OCI-LY7 (cell line): ENCODE measurements at regions not wholly inside any gene's neighbourhood (a gene's known extent, or its start where the extent isn't known, plus 50 kb on each side); places are given as distances from the start of the nearest gene placed in this dataset.

Experiments used
- BruUV-seq: library from RNA; stranded (reverse); fragments of 400-500 nt; replicated peaks from 2 replicates; lab custom pipeline; 2021; lab: Mats Ljungman, UMichigan
- CTCF ChIA-PET: fragments of 300-600 bp; sonication (Branson Sonifier 250); formaldehyde crosslinking; loops from one replicate; lab custom pipeline; 2022; ENCODE audit warnings: antibody characterized with exemption; ENCODE audit not compliant: unreplicated experiment; lab: Charles Lee
- POLR2A ChIA-PET: fragments of 300-600 bp; sonication (Branson Sonifier 250); formaldehyde crosslinking; loops from one replicate; lab custom pipeline; 2022; ENCODE audit warnings: antibody characterized with exemption; lab: Charles Lee
- DNase-seq: peaks from one replicate; pipeline ENCODE4 v3.0.0-alpha.2; 2015; ENCODE audit warnings: low spot score
- H2AFZ ChIP-seq: fragments of 200-600 bp; sonication (generic), shearing (Covaris generic); 2 replicates; pipeline ENCODE4 v1.6.1; 2014; ENCODE audit warnings: mild to moderate bottlenecking, antibody characterized with exemption, low read length, moderate library complexity
- H3K27ac ChIP-seq: fragments of 200-600 bp; sonication (generic); 2 replicates; pipeline ENCODE4 v1.5.1; 2014; ENCODE audit warnings: mixed run types, low read depth, mild to moderate bottlenecking, moderate library complexity, low read length, inconsistent platforms; ENCODE audit not compliant: poor library complexity, severe bottlenecking
- H3K36me3 ChIP-seq: fragments of 200-600 bp; sonication (generic); 2 replicates; pipeline ENCODE4 v1.6.1; 2014; ENCODE audit warnings: mild to moderate bottlenecking, antibody characterized with exemption, low read length, moderate library complexity, mixed read lengths; ENCODE audit not compliant: insufficient read depth
- H3K4me1 ChIP-seq: fragments of 200-600 bp; sonication (generic); 2 replicates; pipeline ENCODE4 v1.5.1; 2014; ENCODE audit warnings: mild to moderate bottlenecking, low read length; ENCODE audit not compliant: insufficient read depth, poor library complexity, severe bottlenecking
- H3K4me2 ChIP-seq: fragments of 200-600 bp; sonication (generic); 2 replicates; pipeline ENCODE4 v1.6.1; 2014; ENCODE audit warnings: mild to moderate bottlenecking, low read length
- H3K4me3 ChIP-seq: fragments of 200-600 bp; sonication (generic); 2 replicates; pipeline ENCODE4 v1.5.1; 2014; ENCODE audit warnings: mild to moderate bottlenecking, low read depth, low read length; ENCODE audit not compliant: poor library complexity, severe bottlenecking
- H3K79me2 ChIP-seq: fragments of 200-600 bp; sonication (generic); 2 replicates; pipeline ENCODE4 v1.6.1; 2016; ENCODE audit warnings: low read depth, mild to moderate bottlenecking, low read length, moderate library complexity, mixed read lengths; ENCODE audit not compliant: insufficient read depth
- H3K9me2 ChIP-seq: fragments of 200-600 bp; sonication (generic); 2 replicates; pipeline ENCODE4 v1.6.1; 2016; ENCODE audit warnings: mild to moderate bottlenecking, low read length, mixed read lengths; ENCODE audit not compliant: insufficient read depth
- H3K9me3 ChIP-seq: fragments of 200-600 bp; sonication (generic); 2 replicates; pipeline ENCODE4 v1.6.1; 2014; ENCODE audit warnings: mild to moderate bottlenecking, mixed run types, low read length, mixed read lengths
- H4K20me1 ChIP-seq: fragments of 200-600 bp; sonication (generic); 2 replicates; pipeline ENCODE4 v1.6.1; 2014; ENCODE audit warnings: mild to moderate bottlenecking, antibody characterized with exemption, low read length, moderate library complexity, mixed read lengths; ENCODE audit not compliant: insufficient read depth
- EZH2phosphoT487 ChIP-seq: fragments of 200-600 bp; sonication (generic); IDR thresholded peaks from 2 replicates; pipeline ENCODE4 v1.6.1; 2018; ENCODE audit warnings: low read depth, borderline replicate concordance, mild to moderate bottlenecking, mixed run types, antibody characterized with exemption, low read length, moderate library complexity, mixed read lengths
- intact Hi-C: fragments of 100-400 bp; cut with micrococcal nuclease; formaldehyde crosslinking; loops from one replicate; pipeline ENCODE4 v1.10.0; 2022; ENCODE audit not compliant: unreplicated experiment
- TF ChIP-seq, protein P1 (sequence below): fragments of 200-600 bp; sonication (generic); conservative IDR thresholded peaks from 2 replicates; pipeline ENCODE4 v1.5.1; 2014; ENCODE audit warnings: mild to moderate bottlenecking, antibody characterized with exemption, low read length, moderate library complexity, mixed read lengths

DNA sequence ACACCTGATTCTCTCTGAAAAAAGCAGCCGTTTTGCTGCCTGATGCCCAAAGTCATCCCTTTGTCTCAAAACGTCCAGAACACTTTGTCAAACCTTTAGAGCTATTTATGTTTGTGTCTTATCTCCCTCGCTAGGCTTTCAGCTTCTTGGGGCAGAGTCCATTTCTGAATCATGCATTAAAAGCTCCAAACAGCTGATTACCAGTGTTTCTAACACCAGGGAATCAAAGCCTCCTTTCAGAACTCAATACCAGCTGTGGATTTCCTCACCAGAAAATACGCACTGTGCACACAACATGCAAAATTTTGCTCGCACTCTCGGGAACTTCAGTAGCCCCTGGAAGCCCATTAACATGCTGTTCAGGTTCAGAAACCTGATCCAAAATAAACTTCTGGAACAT, 333.3 kb downstream of the HACE1 start:
- H3K9me2 ChIP-seq: no peaks in the 10 kb centered on the region
- H3K79me2 ChIP-seq: no peaks in the 10 kb centered on the region
- H3K4me3 ChIP-seq: no peak overlapping the region
- POLR2A ChIA-PET: interaction anchor here (1.4 kb wide), 1 partner anchor 37 kb away, joined by 3 read pairs; no protein-coding TSS in a partner anchor
- CTCF ChIA-PET: interaction anchor here (1.1 kb wide), 1 partner anchor 153 kb away, joined by 3 read pairs; no protein-coding TSS in a partner anchor
- TF ChIP-seq, protein P1, sequence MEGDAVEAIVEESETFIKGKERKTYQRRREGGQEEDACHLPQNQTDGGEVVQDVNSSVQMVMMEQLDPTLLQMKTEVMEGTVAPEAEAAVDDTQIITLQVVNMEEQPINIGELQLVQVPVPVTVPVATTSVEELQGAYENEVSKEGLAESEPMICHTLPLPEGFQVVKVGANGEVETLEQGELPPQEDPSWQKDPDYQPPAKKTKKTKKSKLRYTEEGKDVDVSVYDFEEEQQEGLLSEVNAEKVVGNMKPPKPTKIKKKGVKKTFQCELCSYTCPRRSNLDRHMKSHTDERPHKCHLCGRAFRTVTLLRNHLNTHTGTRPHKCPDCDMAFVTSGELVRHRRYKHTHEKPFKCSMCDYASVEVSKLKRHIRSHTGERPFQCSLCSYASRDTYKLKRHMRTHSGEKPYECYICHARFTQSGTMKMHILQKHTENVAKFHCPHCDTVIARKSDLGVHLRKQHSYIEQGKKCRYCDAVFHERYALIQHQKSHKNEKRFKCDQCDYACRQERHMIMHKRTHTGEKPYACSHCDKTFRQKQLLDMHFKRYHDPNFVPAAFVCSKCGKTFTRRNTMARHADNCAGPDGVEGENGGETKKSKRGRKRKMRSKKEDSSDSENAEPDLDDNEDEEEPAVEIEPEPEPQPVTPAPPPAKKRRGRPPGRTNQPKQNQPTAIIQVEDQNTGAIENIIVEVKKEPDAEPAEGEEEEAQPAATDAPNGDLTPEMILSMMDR: no peak
- no peak for TF ChIP-seq EZH2phosphoT487
- no peak for DNase-seq
- intact Hi-C loops: loop anchor here (5.0 kb wide), 3 partner anchors 156 to 551 kb away; no protein-coding TSS in a partner anchor
- H3K9me3 ChIP-seq: no peaks in the 10 kb centered on the region
- H3K27ac ChIP-seq: no peak overlapping the region
- no peaks in the 10 kb centered on the region for H3K36me3 ChIP-seq
- peak overlapping the region; percentile 39; the same call in 1 of the 2 replicates for H2AFZ ChIP-seq
- H4K20me1 ChIP-seq: no peaks in the 10 kb centered on the region
- H3K4me1 ChIP-seq: no peaks in the 10 kb centered on the region
- H3K4me2 ChIP-seq: no peak overlapping the region
- BruUV-seq: no TSS peak

DNA sequence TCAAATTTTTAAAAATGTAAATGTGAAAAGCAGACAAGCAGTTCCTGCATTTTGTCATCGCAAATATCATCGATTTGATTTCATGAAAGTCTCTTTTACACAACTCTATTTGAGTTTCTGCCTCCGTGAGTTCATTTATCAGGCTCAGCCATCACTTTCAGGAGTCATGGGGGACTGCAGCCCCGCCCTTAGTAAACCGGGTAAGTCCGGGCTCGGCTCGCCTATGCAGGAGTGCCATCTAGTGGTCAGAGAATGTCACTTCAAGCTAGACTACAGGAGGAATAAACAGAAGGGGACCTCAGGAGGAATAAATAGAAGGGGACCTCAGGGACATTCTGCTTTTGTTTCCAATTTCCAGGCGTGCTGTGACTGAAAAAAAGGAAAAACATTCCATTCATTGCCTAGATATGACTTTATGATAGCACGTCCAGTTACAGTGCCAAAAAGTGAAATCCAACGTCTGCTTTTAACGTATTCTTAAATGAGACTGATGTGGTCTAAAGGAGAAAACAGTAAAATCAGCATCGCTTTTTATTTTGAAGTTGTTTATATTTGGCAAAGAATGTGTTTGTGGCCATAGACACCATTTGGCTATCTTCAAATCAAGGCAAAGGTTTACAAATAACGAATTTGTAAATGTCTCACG, 333.9 kb downstream of the HACE1 start:
- TF ChIP-seq, protein P1: peak; percentile 99
- no peak for TF ChIP-seq EZH2phosphoT487
- no peak overlapping the region for H3K27ac ChIP-seq
- ChIA-PET POLR2A (interaction anchor here (0.6 kb wide), 1 partner anchor 391 kb away, joined by 3 read pairs; no protein-coding TSS in a partner anchor), CTCF (no interaction called here)
- BruUV-seq: no TSS peak
- no peaks in the 10 kb centered on the region for H3K4me1 ChIP-seq
- peak overlapping the region; percentile 16; the same call in 1 of the 2 replicates for H3K4me2 ChIP-seq
- H3K36me3 ChIP-seq: no peaks in the 10 kb centered on the region
- H3K9me2 ChIP-seq: no peaks in the 10 kb centered on the region
- H3K9me3 ChIP-seq: no peaks in the 10 kb centered on the region
- intact Hi-C loops: loop anchor here (1.0 to 5.0 kb wide), 4 partner anchors 157 to 552 kb away; no protein-coding TSS in a partner anchor
- H3K4me3 ChIP-seq: no peak overlapping the region
- peak overlapping the region; percentile 39; the same call in 1 of the 2 replicates for H2AFZ ChIP-seq
- no peaks in the 10 kb centered on the region for H3K79me2 ChIP-seq
- no peaks in the 10 kb centered on the region for H4K20me1 ChIP-seq
- DNase-seq: peak; percentile 84

DNA sequence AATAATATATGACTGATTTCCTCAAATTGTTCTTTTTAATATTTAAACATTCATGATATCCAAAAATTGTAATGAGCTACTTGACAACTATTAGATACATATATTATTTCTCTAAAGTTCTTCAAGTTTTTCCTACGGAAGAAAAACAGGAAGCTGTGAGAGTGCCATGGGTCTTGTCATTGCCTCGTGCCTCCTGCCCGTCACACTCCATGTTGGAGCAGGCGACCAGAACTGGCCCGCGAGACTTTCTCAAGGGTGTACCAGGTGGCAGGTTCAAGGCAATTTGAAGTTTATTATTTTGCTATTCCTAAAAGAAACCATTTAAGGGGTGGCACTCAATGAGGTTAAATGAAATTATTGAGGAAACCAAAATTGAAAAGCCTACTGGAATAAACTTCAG, 337.2 kb downstream of the HACE1 start:
- H3K4me2 ChIP-seq: no peak overlapping the region
- H3K9me2 ChIP-seq: no peaks in the 10 kb centered on the region
- H3K36me3 ChIP-seq: no peaks in the 10 kb centered on the region
- intact Hi-C loops: no loop called here
- ChIA-PET CTCF (no interaction called here), POLR2A (interaction anchor here (0.7 to 2.5 kb wide), 3 partner anchors 9 to 1416 kb away, joined by 3 to 8 read pairs (median 4); no protein-coding TSS in a partner anchor)
- BruUV-seq: no TSS peak
- H3K79me2 ChIP-seq: no peaks in the 10 kb centered on the region
- no peaks in the 10 kb centered on the region for H4K20me1 ChIP-seq
- no peaks in the 10 kb centered on the region for H3K9me3 ChIP-seq
- no peak overlapping the region for H3K4me3 ChIP-seq
- no peaks in the 10 kb centered on the region for H3K4me1 ChIP-seq
- H2AFZ ChIP-seq: no peak overlapping the region
- DNase-seq: no peak
- TF ChIP-seq EZH2phosphoT487: no peak
- TF ChIP-seq, protein P1: no peak
- H3K27ac ChIP-seq: no peak overlapping the region
